ENCODE measurements at regions not wholly inside any gene's neighbourhood (a gene's known extent, or its start where the extent isn't known, plus 50 kb on each side); places are given as distances from the start of the nearest gene placed in this dataset.
A peak's percentile ranks its signal among the peaks of the same experiment; 100 is the strongest.
"Not testable (repeated sequence)": the region's sequence is repeated elsewhere in the genome, so short reads cannot be mapped to it uniquely, and the experiment has no call there.

GRCh38 chr7:65317372-65317771 is 56.3 kb upstream of the ZNF92 start:
- no peak for DNase-seq

GRCh38 chr7:65310761-65311160 is 62.9 kb upstream of the ZNF92 start:
- DNase-seq = no peak

DNA sequence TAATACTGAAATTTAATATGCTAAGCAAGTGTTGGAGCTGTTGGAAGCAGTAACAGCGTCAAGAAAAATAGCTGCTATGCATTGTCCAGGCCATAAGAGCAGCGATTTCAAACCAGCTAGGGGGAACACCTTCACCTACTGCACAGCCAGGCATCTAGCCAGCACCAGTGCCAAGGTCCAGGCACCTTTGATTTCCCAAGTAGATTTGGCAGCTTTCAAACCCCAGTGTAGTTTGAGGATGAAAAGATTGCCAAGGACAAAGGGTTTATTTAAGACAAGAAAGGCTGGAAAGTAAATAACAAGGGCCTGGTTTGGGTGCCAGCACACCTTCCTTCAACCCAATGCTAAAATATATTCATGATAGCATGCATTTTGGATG is 65.4 kb upstream of the ZNF92 start:
- no peak for DNase-seq

- peak; percentile 19 for DNase-seq
Measured at GRCh38 chr7:65307651-65308299, 65.9 kb upstream of the ZNF92 start.

GRCh38 chr7:65304175-65304574 is 69.5 kb upstream of the ZNF92 start:
- DNase-seq = no peak

DNA sequence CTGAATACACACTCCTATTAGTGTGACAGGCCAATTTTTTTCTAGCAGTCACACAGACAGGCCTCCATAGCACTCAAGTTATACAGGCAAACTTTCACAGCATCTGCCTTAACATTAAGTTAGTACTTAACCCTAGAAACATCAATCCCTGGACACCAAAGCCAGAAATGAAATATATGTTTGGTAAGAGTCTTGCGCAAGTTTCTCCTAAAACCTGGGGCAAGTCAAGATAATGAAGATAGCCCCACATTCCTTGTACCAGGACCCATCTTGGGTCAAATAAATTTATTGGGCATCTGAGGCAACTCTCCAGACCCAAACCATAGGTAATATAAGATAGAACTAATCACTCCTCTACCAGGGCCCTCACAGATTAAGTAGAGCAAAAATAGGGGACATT is 70.8 kb upstream of the ZNF92 start:
- no peak for DNase-seq

- no peak for DNase-seq
Measured at GRCh38 chr7:65301007-65301406, 72.6 kb upstream of the ZNF92 start.

GRCh38 chr7:65295409-65295808 is 78.2 kb upstream of the ZNF92 start:
- DNase-seq = no peak

GRCh38 chr7:65290340-65290739 is 83.3 kb upstream of the ZNF92 start:
- DNase-seq = not testable (repeated sequence)

DNA sequence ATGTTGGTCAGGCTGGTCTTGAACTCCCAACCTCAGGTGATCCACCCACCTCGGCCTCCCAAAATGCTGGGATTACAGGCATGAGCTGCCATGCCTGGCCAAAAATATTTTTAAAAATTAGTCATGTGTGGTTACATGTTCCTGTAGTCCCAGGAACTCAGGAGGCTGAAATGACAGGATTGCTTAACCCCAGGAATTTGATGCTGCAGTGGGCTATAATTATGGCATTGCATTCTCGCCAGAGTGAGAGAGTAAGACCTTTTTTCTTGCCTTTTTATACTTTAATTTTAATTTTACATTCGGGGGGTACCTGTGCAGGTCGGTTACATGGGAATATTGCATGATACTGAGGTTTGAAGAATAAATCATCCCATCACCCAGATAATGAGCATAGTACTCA is 86.6 kb upstream of the ZNF92 start:
- DNase-seq = no peak

DNA sequence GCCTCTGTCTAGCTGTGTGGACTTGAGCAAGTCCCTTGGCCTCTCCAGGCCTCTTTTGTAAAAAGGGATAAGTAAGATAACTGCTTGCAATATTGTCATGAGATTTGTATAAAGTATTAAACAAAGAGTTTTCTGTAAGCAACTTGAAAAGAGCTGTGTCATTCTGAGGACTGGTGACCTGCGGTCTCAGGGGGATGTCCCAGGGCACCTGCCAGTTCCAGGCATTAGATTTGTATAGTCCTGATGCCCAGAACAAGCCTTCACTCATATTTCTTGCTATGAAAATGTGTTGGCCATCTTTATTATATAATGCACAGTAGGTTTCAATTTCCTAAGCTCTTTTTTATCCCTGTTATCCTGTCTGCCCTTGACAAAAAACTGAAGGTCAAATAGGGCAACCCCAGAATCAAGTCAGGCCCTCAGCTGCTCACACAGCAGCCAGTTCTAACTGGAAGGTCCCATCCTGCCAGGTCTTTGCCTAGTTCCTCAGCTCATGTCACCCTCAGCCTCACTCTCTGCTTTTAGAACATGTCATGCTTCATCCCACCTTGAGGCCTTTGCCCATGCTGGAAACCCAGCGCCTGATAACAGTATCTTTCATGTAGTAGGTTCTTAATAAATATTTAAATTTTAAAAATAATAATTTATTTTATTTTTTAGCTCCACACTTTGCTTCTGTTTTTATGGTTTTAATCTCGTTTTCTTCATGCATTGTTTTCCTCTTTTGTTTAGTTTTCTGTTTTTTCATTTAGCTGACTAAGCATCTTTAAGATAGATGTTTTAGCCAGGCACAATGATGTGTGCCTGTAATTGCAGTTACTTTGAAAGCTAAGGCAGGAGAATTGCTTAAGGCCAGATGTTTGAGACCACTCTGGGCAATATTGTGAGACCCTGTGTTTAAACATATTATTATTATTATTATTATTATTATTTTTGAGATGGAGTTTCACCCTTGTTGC is 87.5 kb upstream of the ZNF92 start:
- no peak for DNase-seq

- not testable (repeated sequence) for DNase-seq
Measured at GRCh38 chr7:65285241-65285640, 88.4 kb upstream of the ZNF92 start.

DNA sequence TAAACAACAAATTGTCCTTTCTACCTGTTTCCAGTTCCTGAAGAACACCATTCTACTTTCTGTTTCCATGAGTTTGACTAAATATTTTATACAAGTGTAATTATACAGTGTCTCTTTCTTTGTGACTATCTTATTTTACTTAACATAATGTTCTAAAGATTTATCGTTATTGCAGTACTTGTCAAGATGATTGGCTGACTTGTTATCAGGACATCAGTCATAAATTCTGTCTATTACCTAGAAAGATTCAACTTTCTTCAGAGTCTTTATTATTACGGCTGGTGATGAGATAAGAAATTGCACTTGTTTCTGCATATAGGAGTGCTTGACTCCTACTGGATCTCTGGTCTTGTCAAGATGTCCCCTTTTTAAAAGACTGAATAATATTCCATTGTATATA is 93.9 kb upstream of the ZNF92 start:
- no peak for DNase-seq

GRCh38 chr7:65276822-65277221 is 96.8 kb upstream of the ZNF92 start:
- DNase-seq = no peak

- DNase-seq = not testable (repeated sequence)
Measured at GRCh38 chr7:65271502-65271901, 102.2 kb upstream of the ZNF92 start.

- peak; percentile 66 for DNase-seq
Measured at GRCh38 chr7:65269150-65269856, 104.4 kb upstream of the ZNF92 start.

- no peak for DNase-seq
Measured at GRCh38 chr7:65268782-65269149, 104.9 kb upstream of the ZNF92 start.

GRCh38 chr7:65265933-65266519 is 107.6 kb upstream of the ZNF92 start:
- DNase-seq = no peak

DNA sequence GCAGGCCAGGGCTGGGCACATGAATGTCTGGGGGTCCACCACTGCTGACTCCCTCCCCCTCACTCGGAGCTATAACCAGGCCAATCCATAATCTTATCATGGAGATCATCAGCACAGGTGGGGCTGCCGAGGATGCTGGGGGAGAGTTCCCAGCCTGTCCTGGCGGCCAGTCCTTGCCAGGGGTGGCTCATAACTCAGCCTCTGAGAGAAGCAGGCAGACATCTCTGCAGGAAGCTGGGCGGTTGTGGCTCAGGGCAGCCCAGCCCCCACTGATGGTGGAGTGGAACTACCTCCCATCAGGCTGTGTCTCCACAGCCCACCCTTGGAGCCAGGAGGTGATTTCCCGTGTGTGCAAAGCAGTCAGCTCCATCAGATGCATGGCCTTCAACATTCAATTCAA is 109.4 kb upstream of the ZNF92 start:
- DNase-seq = no peak

GRCh38 chr7:65260673-65261072 is 113.0 kb upstream of the ZNF92 start:
- DNase-seq = not testable (repeated sequence)

- not testable (repeated sequence) for DNase-seq
Measured at GRCh38 chr7:65259864-65260525, 113.7 kb upstream of the ZNF92 start.

DNA sequence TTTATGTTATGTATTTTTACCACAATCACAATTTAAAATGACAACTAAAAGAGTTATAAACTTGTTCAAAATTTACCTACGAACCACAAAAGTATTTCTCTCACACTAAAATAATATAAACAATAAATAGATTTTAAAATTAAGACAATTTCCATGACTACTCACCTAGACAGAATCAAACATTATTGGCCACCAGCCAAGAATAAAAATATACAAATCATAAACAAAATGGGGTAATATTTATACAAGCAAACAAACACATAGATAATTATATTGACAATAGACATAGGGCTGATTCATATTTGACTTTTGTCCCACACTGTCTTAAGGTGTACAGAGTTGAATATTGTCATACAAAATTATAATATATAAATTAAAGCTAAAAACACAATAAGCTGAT is 119.6 kb upstream of the ZNF92 start:
- DNase-seq = no peak
